Spleen (tissue), 7 donors: ENCODE measurements at regions not wholly inside any gene's neighbourhood (a gene's known extent, or its start where the extent isn't known, plus 50 kb on each side); places are given as distances from the start of the nearest gene placed in this dataset.
"Not testable (repeated sequence)": the region's sequence is repeated elsewhere in the genome, so short reads cannot be mapped to it uniquely, and the experiment has no call there.

Source experiments
- POLR2AphosphoS5 ChIP-seq, 3 donors: sonication (generic); formaldehyde crosslinking; IDR thresholded peaks; one replicate each; pipeline ENCODE4 v1.5.1; 2017; ENCODE audit warnings: antibody characterized with exemption in 3 of 3
- TF ChIP-seq, protein P1 (sequence below), 11 experiments: fragments of 200-600 bp in 7 of 11; fragments of 450-650 bp in 4 of 11; sonication (generic) in 4 of 11; IDR thresholded peaks in 8 of 11; conservative IDR thresholded peaks in 3 of 11; 1 replicate in 7 of 11; 2 replicates in 4 of 11; pipeline versions ENCODE4 v1.4.0 to v1.8.0; 2016 to 2021; ENCODE audit warnings: antibody characterized with exemption in 11 of 11, inconsistent platforms in 4 of 11, mild to moderate bottlenecking in 1 of 11
- donor health status: DM: no; HTN: no; CAD: no; lungs with moderate emphysema.
- donor health status: DM: no; HTN: no; CAD: no.
- donor health status: DM: no; HTN: no; CAD: no.

DNA sequence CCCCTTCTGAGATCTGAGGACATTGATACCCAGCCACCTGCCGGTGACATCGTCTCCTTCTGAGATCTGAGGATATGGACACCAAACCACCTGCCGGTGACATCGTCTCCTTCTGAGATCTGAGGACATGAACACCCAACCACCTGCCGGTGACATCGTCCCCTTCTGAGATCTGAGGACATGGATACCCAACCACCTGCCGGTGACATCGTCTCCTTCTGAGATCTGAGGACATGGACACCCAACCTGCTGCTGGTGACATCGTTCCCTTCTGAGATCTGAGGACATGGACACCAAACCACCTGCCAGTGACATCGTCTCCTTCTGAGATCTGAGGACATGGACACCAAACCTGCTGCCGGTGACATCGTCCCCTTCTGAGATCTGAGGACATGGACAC, 396.1 kb upstream of the TNRC6C start:
- TF ChIP-seq, protein P1, sequence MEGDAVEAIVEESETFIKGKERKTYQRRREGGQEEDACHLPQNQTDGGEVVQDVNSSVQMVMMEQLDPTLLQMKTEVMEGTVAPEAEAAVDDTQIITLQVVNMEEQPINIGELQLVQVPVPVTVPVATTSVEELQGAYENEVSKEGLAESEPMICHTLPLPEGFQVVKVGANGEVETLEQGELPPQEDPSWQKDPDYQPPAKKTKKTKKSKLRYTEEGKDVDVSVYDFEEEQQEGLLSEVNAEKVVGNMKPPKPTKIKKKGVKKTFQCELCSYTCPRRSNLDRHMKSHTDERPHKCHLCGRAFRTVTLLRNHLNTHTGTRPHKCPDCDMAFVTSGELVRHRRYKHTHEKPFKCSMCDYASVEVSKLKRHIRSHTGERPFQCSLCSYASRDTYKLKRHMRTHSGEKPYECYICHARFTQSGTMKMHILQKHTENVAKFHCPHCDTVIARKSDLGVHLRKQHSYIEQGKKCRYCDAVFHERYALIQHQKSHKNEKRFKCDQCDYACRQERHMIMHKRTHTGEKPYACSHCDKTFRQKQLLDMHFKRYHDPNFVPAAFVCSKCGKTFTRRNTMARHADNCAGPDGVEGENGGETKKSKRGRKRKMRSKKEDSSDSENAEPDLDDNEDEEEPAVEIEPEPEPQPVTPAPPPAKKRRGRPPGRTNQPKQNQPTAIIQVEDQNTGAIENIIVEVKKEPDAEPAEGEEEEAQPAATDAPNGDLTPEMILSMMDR (IDR thresholded peaks at IDR 0.05 in 8 of 11, conservative IDR thresholded peaks at IDR 0.05 in 3 of 11): not testable (repeated sequence)
- not testable (repeated sequence) for TF ChIP-seq POLR2AphosphoS5 (IDR thresholded peaks at IDR 0.05)
